SK-N-SH (cell line): ENCODE measurements at regions not wholly inside any gene's neighbourhood (a gene's known extent, or its start where the extent isn't known, plus 50 kb on each side); places are given as distances from the start of the nearest gene placed in this dataset.

Experiments
- CTCF ChIA-PET: fragments of 300-600, 350-600 bp; formaldehyde crosslinking; extraction: SDS; loops from one replicate; lab custom pipeline; 2021; lab: Yijun Ruan, JAX
- POLR2A ChIA-PET: fragments of 350-600 bp; sonication (Branson Sonifier 250); formaldehyde crosslinking; extraction: SDS; loops from one replicate; lab custom pipeline; 2020; ENCODE audit warnings: antibody characterized with exemption, inconsistent platforms; lab: Yijun Ruan, JAX
- DNase-seq: peaks from one replicate; pipeline ENCODE4 v3.0.0; 2012
- H2AFZ ChIP-seq: fragments of 200-600 bp; sonication (generic); 2 replicates; pipeline ENCODE4 v1.8.1; 2016; ENCODE audit warnings: antibody characterized with exemption, mild to moderate bottlenecking, low read depth
- H3F3A ChIP-seq: fragments of 200-600 bp; sonication (generic); replicated peaks from 2 replicates; pipeline ENCODE3; 2016; ENCODE audit warnings: antibody characterized with exemption, mild to moderate bottlenecking; ENCODE audit not compliant: insufficient read depth
- H3K27ac ChIP-seq, 2 experiments: fragments of 200-500 bp in 1 of 2; fragments of 200-600 bp in 1 of 2; sonication (Bioruptor generic) in 1 of 2; sonication (generic), shearing (Covaris generic) in 1 of 2; 2 replicates each; pipeline versions ENCODE4 v1.5.1 to v1.6.1; 2014 to 2016; ENCODE audit warnings: low read depth in 2 of 2, inconsistent platforms in 1 of 2, low read length in 1 of 2, mild to moderate bottlenecking in 1 of 2, mixed read lengths in 1 of 2
- H3K27me3 ChIP-seq: fragments of 200-600 bp; sonication (generic), shearing (Covaris generic); 2 replicates; pipeline ENCODE4 v1.6.1; 2016; ENCODE audit warnings: mixed run types; ENCODE audit not compliant: insufficient read depth
- H3K36me3 ChIP-seq, 2 experiments: fragments of 200-500 bp in 1 of 2; fragments of 200-600 bp in 1 of 2; sonication (Bioruptor generic) in 1 of 2; sonication (generic) in 1 of 2; replicated peaks in 1 of 2; 2 replicates each; pipeline versions ENCODE3 to v1.5.1; 2014 to 2016; ENCODE audit warnings: low read length in 1 of 2, mild to moderate bottlenecking in 1 of 2; ENCODE audit not compliant: insufficient read depth in 2 of 2, control insufficient read depth in 1 of 2
- H3K4me1 ChIP-seq, 2 experiments: fragments of 200-500 bp in 1 of 2; fragments of 200-600 bp in 1 of 2; sonication (Bioruptor generic) in 1 of 2; sonication (generic), shearing (Covaris generic) in 1 of 2; 2 replicates each; pipeline versions ENCODE4 v1.5.1 to v1.6.1; 2014 to 2016; ENCODE audit warnings: low read depth in 1 of 2, low read length in 1 of 2, mixed run types in 1 of 2; ENCODE audit not compliant: insufficient read depth in 2 of 2, control insufficient read depth in 1 of 2
- H3K4me2 ChIP-seq: fragments of 200-600 bp; sonication (generic), shearing (Covaris generic); 2 replicates; pipeline ENCODE4 v1.6.1; 2017; ENCODE audit warnings: mixed run types
- H3K4me3 ChIP-seq, 2 experiments: fragments of 200-500 bp in 1 of 2; fragments of 200-600 bp in 1 of 2; sonication (Bioruptor generic) in 1 of 2; sonication (generic), shearing (Covaris generic) in 1 of 2; 2 replicates each; pipeline versions ENCODE4 v1.5.1 to v1.8.1; 2014 to 2016; ENCODE audit warnings: low read depth in 2 of 2, inconsistent platforms in 1 of 2, low read length in 1 of 2, mild to moderate bottlenecking in 1 of 2, mixed read lengths in 1 of 2, moderate library complexity in 1 of 2
- H3K79me2 ChIP-seq: fragments of 200-600 bp; sonication (generic); 2 replicates; pipeline ENCODE4 v1.8.1; 2017; ENCODE audit warnings: mild to moderate bottlenecking; ENCODE audit not compliant: insufficient read depth
- H3K9ac ChIP-seq: fragments of 200-600 bp; sonication (generic); 2 replicates; pipeline ENCODE4 v1.6.1; 2017; ENCODE audit warnings: mixed run types
- H3K9me2 ChIP-seq: fragments of 200-600 bp; sonication (generic); 2 replicates; pipeline ENCODE4 v1.6.1; 2017; ENCODE audit warnings: mixed run types
- H3K9me3 ChIP-seq: fragments of 200-600 bp; sonication (generic); 2 replicates; pipeline ENCODE4 v1.6.1; 2017; ENCODE audit warnings: mixed run types, mild to moderate bottlenecking, moderate library complexity
- H4K20me1 ChIP-seq: fragments of 200-600 bp; sonication (generic); 2 replicates; pipeline ENCODE4 v1.6.1; 2017; ENCODE audit warnings: mild to moderate bottlenecking, mixed run types; ENCODE audit not compliant: insufficient read depth
- CHD2 ChIP-seq: fragments of 150-350 bp; IDR thresholded peaks from 2 replicates; pipeline ENCODE4 v1.6.1; 2018; ENCODE audit warnings: low read length; ENCODE audit not compliant: partially characterized antibody
- FOXM1 ChIP-seq: IDR thresholded peaks from 2 replicates; pipeline ENCODE4 v1.4.0; 2012; ENCODE audit warnings: low read depth, mild to moderate bottlenecking
- GABPA ChIP-seq: IDR thresholded peaks from 2 replicates; pipeline ENCODE4 v1.4.0; 2012; ENCODE audit warnings: low read depth, mild to moderate bottlenecking
- MXI1 ChIP-seq: IDR thresholded peaks from 2 replicates; pipeline ENCODE4 v1.6.1; 2012; ENCODE audit warnings: mild to moderate bottlenecking, low read depth, low read length, improper control_type of control experiment
- NFIC ChIP-seq: IDR thresholded peaks from 2 replicates; pipeline ENCODE4 v1.4.0; 2012; ENCODE audit warnings: borderline replicate concordance
- NRF1 ChIP-seq: IDR thresholded peaks from 2 replicates; pipeline ENCODE4 v1.6.1; 2012; ENCODE audit warnings: low read depth, mild to moderate bottlenecking, low read length
- SMC3 ChIP-seq: IDR thresholded peaks from 2 replicates; pipeline ENCODE4 v1.6.1; 2012; ENCODE audit warnings: low read depth, low read length, improper control_type of control experiment
- TCF12 ChIP-seq: IDR thresholded peaks from 2 replicates; pipeline ENCODE4 v1.4.0; 2012
- YY1 ChIP-seq: IDR thresholded peaks from 2 replicates; pipeline ENCODE4 v1.4.0; 2012; ENCODE audit warnings: low read depth, mild to moderate bottlenecking
- WGBS: methylation state at CpG from one replicate; pipeline ENCODE4 v1.1.6; 2017; ENCODE audit warnings: low lambda C conversion rate; 5-methylcytosine and 5-hydroxymethylcytosine counted together
- TF ChIP-seq, protein P1 (sequence below): IDR thresholded peaks from 2 replicates; pipeline ENCODE4; 2012
- TF ChIP-seq, protein P2 (sequence below): IDR thresholded peaks from 2 replicates; pipeline ENCODE4 v1.4.0; 2012; ENCODE audit warnings: low read depth
- TF ChIP-seq, protein P3 (sequence below): IDR thresholded peaks from 2 replicates; pipeline ENCODE4 v1.6.1; 2012; ENCODE audit warnings: mild to moderate bottlenecking, low read depth, low read length, moderate library complexity
- TF ChIP-seq, protein P4 (sequence below): fragments of 150-350 bp; IDR thresholded peaks from 2 replicates; pipeline ENCODE4 v1.6.1; 2017; ENCODE audit warnings: antibody characterized with exemption, low read length, low read depth, borderline replicate concordance

DNA sequence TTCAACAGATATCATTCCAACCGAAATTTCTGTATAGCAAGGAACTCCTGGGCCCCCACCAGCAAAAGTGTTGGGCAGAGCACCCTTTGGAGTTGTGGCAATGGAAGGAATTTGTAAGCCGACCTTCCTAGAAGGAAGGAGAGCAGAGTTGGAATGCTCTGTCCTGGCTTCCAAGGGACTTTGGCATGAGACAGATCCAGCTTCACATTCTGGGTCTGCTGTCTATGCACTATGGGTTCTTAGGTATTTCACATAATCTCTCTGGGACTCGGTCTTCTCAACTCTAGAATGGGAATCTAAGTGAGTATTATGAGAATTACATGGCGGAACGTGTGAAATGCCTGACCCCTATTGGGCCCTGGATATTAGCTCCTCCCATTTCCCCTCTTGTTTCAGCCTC, 63.2 kb upstream of the MARCHF10 start:
- Histone ChIP-seq H3K27ac (no peak overlapping the region; a peak in 1 of 4 replicates), H3K36me3 (no peaks in the 10 kb centered on the region), H3K4me2 (no peak overlapping the region), H3K9me2 (no peaks in the 10 kb centered on the region), H2AFZ (no peak overlapping the region), H4K20me1 (no peaks in the 10 kb centered on the region), H3K9ac (no peak overlapping the region), H3K4me1 (peaks cover 11 to 31% of the 10 kb centered on the region in 2 experiments), H3K9me3 (no peaks in the 10 kb centered on the region), H3K79me2 (no peaks in the 10 kb centered on the region), H3F3A (no peaks in the 10 kb centered on the region), H3K4me3 (no peak overlapping the region), H3K27me3 (no peaks in the 10 kb centered on the region)
- TF ChIP-seq SMC3 (no peak), YY1 (no peak)
- POLR2A ChIA-PET: no interaction called here
- CTCF ChIA-PET: interaction anchor here (1.2 kb wide), 1 partner anchor 11 kb away, joined by 3 read pairs; no protein-coding TSS in a partner anchor
- no peak for DNase-seq
- WGBS: 96% methylated on average over 5 of the region's 5 CpGs

DNA sequence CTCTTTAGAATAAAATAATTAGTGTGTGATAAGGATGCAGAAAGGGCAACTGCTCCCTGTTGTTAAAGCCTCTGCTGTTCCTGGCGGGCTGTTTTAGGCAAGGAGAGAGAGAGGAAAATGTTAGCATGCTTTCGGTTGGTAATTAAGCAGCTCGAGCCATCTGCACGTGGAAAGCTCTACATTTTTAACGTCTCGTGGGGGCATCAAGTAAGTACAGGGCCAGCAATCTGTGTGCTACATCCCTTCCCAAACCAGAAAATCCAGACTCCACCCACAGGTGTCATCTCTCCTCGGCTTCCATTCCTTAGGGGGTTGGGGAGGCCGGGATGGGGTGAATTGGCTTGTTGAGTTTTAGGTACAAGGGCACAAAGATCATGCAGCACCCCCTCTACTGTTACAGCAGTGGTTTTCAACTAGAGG, 62.4 kb upstream of the MARCHF10 start:
- H4K20me1 ChIP-seq: no peaks in the 10 kb centered on the region
- no peaks in the 10 kb centered on the region for H3K9me2 ChIP-seq
- peak overlapping the region; percentile 53; the same call in 1 of the 2 replicates for H2AFZ ChIP-seq
- H3K9ac ChIP-seq: peak overlapping the region; percentile 21; the same call in 1 of the 2 replicates
- peak; percentile 47 for DNase-seq
- TF ChIP-seq FOXM1 (no peak), MXI1 (peak; percentile 85), SMC3 (peak; percentile 0; the same call in 1 of the 2 replicates)
- TF ChIP-seq, protein P1, sequence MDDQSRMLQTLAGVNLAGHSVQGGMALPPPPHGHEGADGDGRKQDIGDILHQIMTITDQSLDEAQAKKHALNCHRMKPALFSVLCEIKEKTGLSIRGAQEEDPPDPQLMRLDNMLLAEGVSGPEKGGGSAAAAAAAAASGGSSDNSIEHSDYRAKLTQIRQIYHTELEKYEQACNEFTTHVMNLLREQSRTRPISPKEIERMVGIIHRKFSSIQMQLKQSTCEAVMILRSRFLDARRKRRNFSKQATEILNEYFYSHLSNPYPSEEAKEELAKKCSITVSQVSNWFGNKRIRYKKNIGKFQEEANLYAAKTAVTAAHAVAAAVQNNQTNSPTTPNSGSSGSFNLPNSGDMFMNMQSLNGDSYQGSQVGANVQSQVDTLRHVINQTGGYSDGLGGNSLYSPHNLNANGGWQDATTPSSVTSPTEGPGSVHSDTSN: no peak
- H3K4me1 ChIP-seq: peaks cover 9 to 30% of the 10 kb centered on the region in 2 experiments; a peak in 3 of 4 replicates
- no peak overlapping the region for H3K4me3 ChIP-seq
- 38% methylated on average over 8 of the region's 8 CpGs for WGBS
- no peaks in the 10 kb centered on the region for H3K36me3 ChIP-seq
- H3K79me2 ChIP-seq: no peaks in the 10 kb centered on the region
- no peaks in the 10 kb centered on the region for H3F3A ChIP-seq
- POLR2A ChIA-PET: no interaction called here
- no peaks in the 10 kb centered on the region for H3K9me3 ChIP-seq
- peak overlapping the region; percentile 51 for H3K4me2 ChIP-seq
- no peaks in the 10 kb centered on the region for H3K27me3 ChIP-seq
- H3K27ac ChIP-seq: peak overlapping the region; percentile 50 to 89; a peak in 3 of 4 replicates
- CTCF ChIA-PET: interaction anchor here (1.2 to 2.1 kb wide), 2 partner anchors 12 to 536 kb away, joined by 3 to 6 read pairs; no protein-coding TSS in a partner anchor

DNA sequence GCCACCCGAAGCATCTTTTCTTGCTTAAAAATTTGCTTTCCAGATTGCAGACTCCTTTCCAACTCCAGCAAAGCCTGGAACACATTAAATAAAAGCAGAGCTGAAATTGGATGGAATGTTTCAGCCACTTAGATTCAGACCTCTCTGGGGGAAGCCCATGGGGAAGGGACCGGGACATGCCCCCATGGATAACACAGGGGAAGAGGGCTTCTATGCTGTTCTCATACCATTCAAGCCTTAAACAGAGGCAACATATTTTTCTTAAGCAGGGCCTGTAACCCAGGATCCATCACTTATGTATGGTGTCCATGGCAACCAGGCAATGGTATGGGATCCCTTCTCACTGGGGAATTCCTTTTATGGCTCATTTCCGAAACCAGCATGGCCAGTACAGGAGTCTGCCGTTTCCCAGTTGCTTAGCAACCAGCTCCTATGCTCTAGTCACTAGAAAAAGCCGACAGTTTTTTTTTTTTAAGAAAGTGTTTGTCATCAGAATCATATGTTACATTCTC, 62.0 kb upstream of the MARCHF10 start:
- 27% methylated on average over 5 of the region's 5 CpGs for WGBS
- ChIA-PET CTCF (interaction anchor here (2.1 kb wide), 1 partner anchor 537 kb away, joined by 6 read pairs; no protein-coding TSS in a partner anchor), POLR2A (interaction anchor here (0.6 kb wide), 1 partner anchor 15 kb away, joined by 4 read pairs; no protein-coding TSS in a partner anchor)
- H3K9me3 ChIP-seq: no peaks in the 10 kb centered on the region
- H3K36me3 ChIP-seq: no peaks in the 10 kb centered on the region
- TF ChIP-seq, protein P2, sequence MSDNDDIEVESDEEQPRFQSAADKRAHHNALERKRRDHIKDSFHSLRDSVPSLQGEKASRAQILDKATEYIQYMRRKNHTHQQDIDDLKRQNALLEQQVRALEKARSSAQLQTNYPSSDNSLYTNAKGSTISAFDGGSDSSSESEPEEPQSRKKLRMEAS: no peak
- TF ChIP-seq NFIC (no peak), FOXM1 (no peak), TCF12 (peak; percentile 20; the same call in 1 of the 2 replicates), GABPA (no peak), NRF1 (no peak), CHD2 (peak; percentile 29)
- TF ChIP-seq, protein P3, sequence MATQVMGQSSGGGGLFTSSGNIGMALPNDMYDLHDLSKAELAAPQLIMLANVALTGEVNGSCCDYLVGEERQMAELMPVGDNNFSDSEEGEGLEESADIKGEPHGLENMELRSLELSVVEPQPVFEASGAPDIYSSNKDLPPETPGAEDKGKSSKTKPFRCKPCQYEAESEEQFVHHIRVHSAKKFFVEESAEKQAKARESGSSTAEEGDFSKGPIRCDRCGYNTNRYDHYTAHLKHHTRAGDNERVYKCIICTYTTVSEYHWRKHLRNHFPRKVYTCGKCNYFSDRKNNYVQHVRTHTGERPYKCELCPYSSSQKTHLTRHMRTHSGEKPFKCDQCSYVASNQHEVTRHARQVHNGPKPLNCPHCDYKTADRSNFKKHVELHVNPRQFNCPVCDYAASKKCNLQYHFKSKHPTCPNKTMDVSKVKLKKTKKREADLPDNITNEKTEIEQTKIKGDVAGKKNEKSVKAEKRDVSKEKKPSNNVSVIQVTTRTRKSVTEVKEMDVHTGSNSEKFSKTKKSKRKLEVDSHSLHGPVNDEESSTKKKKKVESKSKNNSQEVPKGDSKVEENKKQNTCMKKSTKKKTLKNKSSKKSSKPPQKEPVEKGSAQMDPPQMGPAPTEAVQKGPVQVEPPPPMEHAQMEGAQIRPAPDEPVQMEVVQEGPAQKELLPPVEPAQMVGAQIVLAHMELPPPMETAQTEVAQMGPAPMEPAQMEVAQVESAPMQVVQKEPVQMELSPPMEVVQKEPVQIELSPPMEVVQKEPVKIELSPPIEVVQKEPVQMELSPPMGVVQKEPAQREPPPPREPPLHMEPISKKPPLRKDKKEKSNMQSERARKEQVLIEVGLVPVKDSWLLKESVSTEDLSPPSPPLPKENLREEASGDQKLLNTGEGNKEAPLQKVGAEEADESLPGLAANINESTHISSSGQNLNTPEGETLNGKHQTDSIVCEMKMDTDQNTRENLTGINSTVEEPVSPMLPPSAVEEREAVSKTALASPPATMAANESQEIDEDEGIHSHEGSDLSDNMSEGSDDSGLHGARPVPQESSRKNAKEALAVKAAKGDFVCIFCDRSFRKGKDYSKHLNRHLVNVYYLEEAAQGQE: no peak
- TF ChIP-seq, protein P4, sequence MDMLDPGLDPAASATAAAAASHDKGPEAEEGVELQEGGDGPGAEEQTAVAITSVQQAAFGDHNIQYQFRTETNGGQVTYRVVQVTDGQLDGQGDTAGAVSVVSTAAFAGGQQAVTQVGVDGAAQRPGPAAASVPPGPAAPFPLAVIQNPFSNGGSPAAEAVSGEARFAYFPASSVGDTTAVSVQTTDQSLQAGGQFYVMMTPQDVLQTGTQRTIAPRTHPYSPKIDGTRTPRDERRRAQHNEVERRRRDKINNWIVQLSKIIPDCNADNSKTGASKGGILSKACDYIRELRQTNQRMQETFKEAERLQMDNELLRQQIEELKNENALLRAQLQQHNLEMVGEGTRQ: no peak
- H3K4me1 ChIP-seq: peaks cover 9 to 26% of the 10 kb centered on the region in 2 experiments; a peak in 3 of 4 replicates
- H3K4me2 ChIP-seq: peak overlapping the region; percentile 51
- H3K4me3 ChIP-seq: no peak overlapping the region; a peak in 1 of 4 replicates
- H3K9ac ChIP-seq: peak overlapping the region; percentile 21; the same call in 1 of the 2 replicates
- 0 out of 2 replicates have a peak overlapping the region, but pooled peaks have one; percentile 53 for H2AFZ ChIP-seq
- no peaks in the 10 kb centered on the region for H3K79me2 ChIP-seq
- DNase-seq: peak; percentile 81
- H3K27me3 ChIP-seq: no peaks in the 10 kb centered on the region
- no peaks in the 10 kb centered on the region for H3F3A ChIP-seq
- H3K27ac ChIP-seq: peak overlapping the region; percentile 50 to 89; a peak in 3 of 4 replicates
- no peaks in the 10 kb centered on the region for H4K20me1 ChIP-seq
- no peaks in the 10 kb centered on the region for H3K9me2 ChIP-seq
